Activated CD8-positive, alpha-beta memory T cell treated with anti-CD3 and anti-CD28 coated beads for 36 hours (primary cell): ENCODE measurements at regions not wholly inside any gene's neighbourhood (a gene's known extent, or its start where the extent isn't known, plus 50 kb on each side); places are given as distances from the start of the nearest gene placed in this dataset.
"Not testable (repeated sequence)": the region's sequence is repeated elsewhere in the genome, so short reads cannot be mapped to it uniquely, and the experiment has no call there.

ENCODE experiments used
- CTCF ChIA-PET: fragments of 350-600 bp; sonication (Branson Sonifier 250); formaldehyde crosslinking; loops from one replicate; lab custom pipeline; 2021; ENCODE audit warnings: antibody characterized with exemption; lab: Charles Lee
- POLR2A ChIA-PET: fragments of 350-600 bp; sonication (Branson Sonifier 250); formaldehyde crosslinking; loops from one replicate; lab custom pipeline; 2021; ENCODE audit warnings: antibody characterized with exemption; lab: Charles Lee

DNA sequence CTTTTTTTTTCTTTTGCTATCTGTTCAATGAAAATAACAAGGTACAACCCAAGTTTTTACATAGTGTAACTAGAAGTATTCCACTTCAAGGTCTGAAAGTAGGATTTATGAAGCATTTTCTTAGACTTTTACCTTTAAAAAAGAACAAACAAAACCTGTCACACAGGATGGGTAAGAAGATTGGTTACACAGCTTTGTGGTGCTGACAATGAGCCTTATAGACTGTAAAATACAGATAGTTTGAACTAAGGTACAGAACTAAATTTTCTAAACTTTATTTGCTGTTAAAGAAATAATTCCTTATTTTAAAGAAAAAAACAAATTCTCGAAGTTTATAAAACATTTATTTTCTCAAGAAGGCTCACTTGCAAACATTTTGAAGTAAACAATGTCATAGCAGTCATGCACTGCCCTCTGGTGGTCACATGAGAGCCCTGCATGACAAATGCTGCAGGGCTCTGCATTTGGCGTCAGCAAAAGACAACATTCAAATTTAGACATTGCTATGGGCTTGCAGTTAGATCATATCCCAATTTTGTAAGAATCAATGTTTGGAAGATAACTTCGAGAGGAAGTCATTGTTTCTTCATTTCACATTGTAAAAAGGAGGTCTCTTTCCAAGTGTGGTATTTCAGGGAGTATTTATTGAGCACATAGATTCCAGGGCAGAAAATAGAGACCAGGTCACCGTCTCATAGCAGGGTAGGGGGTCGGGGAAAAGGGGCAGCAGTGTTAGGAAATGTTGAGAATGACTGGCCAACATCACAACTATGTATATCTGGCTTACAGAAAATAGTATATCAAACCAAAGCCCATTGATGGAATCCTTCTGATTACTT, 115.3 kb upstream of the FMN2 start:
- CTCF ChIA-PET: interaction anchor here (1.0 kb wide), 1 partner anchor 25 kb away, joined by 3 read pairs; no protein-coding TSS in a partner anchor
- POLR2A ChIA-PET: no interaction called here

DNA sequence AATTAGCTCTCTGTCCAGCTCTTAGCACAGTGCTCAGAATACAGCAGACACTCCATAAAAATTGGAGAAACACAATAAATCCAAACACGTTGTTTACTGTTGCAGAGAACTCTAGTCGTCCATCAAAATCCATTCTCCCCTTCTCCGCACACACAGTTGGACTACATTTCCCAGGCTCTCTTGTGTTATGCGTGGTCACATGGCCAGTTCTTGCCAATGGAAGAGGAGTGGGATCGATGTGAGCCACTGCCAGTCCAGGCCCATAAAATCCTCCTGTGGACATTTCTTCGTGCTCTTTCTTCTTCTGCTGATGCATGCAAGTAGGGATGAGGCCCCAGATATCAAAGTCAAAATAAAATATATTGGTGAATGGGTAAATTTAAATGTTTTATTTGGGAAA, 114.3 kb upstream of the FMN2 start:
- CTCF ChIA-PET: no interaction called here
- POLR2A ChIA-PET: no interaction called here

DNA sequence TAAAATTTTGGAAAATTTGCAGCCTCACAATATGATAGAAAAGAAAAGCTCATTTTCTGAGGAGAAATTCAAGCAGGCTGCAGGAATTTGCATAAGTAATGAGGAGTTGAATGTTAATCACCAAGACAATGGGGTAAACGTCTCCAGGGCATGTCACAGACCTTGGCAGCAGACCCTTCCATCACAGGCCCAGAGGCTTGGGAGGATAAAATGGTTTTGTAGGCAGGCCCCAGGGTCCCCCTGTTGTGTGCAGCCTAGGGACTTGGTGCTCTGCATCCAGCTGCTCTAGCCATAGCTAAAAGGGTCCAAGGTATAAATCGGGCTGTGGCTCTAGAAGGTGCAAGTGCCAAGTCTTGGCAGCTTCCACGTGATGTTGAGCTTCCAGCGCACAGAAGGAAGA, 112.2 kb upstream of the FMN2 start:
- ChIA-PET CTCF (no interaction called here), POLR2A (no interaction called here)

DNA sequence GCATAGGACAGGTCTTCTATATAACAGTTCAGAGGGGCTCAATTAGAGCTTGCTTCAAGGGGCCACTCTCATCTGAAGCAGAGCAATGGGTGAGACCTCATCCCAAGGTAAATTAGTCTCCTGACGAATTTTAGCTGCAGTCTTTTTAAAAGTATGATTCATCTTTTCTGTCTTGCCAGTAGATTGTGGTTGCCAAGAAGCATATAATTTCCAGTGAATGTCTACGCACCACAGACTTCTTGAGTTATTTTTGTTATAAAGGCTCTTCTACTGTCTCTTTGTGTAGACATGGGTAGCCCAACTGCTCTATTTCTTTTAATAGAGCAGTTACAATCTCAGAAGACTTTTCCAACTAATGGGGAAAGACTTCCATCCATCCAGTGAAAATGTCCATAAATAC, 108.9 kb upstream of the FMN2 start:
- POLR2A ChIA-PET: no interaction called here
- CTCF ChIA-PET: no interaction called here

DNA sequence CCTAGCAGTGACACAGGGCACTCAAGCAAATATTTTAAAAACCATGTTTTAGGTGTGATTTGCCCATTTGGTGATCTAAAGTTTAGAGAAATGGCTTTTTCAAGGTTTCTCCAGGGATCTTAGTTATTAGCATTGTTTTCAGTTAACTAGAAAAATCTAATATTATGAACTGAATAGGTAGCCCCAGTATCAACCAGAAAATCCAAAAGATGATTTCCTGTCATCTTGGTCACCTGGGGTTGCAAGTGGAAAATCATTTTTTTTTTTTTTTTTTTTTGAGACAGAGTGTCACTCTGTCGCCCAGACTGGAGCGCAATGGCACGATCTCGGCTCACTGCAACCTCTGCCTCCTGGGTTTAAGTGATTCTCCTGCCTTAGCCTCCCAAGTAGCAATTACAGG, 106.6 kb upstream of the FMN2 start:
- ChIA-PET CTCF (no interaction called here), POLR2A (no interaction called here)

DNA sequence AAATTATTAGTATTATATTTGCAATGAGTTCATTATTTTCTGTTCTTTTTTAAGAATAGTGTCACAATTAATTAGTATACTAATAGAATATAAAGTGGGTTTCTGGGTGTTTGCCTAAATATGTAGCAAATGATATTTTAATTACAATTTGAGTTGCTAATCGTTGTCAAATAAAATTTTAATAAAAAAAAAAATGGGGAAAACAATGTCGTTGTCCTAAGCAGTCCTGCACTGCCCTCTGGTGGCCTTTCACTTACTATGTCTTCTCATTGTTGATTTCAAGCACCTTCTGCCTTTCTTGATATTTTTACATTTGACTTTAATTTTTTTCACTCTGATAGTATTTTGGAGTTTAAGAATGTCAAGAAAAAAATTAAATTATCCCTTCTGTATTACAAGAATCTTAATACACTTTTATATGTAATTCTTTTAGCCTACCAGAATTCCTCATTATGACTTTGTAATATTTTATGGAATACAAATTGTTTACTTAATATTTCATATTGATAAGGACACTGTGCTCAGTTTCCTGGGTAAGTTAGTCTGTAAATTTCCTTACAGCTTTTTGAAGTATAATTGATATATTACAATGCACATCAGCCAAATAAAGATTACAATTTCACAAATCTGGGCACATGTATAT, 104.5 kb upstream of the FMN2 start:
- CTCF ChIA-PET: no interaction called here

DNA sequence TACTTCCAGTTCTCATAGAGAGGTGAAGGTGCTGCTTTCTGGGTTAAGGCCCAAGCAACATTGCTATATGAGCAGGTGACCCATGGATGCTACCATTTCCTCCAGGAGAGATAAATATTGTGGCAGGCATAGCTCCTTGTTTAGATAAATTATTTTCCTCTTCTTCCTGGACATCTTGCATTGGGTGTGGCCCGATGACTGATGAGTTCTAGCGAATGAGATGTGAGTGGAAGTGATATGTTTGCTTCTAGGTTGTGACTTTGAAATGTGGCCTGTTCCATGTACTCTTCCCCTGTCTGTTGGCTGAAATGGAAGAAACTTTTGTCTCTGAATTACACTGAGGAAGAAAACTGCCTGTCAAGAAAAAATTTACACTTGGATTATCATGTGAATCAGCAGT, 101.7 kb upstream of the FMN2 start:
- ChIA-PET POLR2A (no interaction called here), CTCF (no interaction called here)

More for the DNA sequence above, 104.5 kb upstream of the FMN2 start:
- POLR2A ChIA-PET: no interaction called here

DNA sequence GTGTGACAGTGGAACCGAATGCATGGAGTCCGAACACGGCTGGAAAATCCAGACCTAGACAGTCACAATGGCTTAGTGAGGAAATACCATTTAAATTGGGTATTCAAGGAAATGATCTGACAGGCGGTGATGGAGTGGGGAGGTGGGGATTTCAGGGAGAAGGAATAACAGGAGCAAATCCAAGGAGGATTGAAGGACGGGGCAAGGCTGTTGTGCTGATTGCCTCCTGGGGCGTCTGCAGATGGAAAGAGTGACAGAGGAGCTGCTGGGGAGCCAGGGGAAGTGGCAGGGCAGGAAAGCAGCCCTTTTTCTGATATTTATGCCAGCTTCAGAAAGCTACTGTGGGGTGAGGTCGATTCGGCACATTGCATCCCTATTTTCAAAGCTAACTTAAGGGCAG, 99.1 kb upstream of the FMN2 start:
- CTCF ChIA-PET, POLR2A ChIA-PET: not testable (repeated sequence)

DNA sequence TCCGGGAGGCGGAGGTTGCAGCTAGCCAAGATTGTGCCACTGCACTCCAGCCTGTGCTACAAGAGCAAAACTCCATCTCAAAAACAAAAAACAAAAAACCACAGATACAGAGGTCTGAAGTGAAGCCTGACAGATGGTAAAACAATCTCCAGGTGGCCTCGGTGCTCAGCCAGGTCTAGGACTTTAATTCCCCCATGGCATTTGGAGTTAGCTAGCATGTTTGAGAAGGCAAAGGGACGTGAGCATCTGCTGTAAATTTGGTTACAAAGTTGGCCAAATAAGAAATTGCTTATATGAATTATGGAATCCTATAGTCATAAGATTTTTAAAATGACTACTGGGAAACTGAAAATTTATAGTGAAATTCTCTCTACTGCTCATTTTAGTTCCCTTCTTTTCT, 98.3 kb upstream of the FMN2 start:
- POLR2A ChIA-PET: no interaction called here
- CTCF ChIA-PET: no interaction called here

DNA sequence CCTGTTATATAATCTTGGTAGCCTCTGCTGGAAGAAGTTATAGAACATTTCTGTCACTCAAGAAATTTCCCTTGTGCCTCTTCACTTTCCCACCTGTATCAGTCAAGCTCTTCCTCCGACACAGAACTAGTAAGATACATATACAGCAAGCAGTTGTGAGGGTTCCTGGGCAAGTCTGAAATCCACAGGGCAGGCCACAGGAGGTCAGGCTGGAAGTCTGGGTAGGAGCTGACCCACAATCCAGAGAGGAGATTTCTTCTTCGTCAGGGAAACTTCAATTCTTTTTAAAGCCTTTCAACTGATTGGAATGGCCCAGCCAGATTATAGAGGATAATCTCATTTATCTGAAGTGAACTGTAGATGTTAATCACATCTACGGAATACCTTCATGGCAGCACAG, 96.4 kb upstream of the FMN2 start:
- CTCF ChIA-PET: no interaction called here
- POLR2A ChIA-PET: no interaction called here

DNA sequence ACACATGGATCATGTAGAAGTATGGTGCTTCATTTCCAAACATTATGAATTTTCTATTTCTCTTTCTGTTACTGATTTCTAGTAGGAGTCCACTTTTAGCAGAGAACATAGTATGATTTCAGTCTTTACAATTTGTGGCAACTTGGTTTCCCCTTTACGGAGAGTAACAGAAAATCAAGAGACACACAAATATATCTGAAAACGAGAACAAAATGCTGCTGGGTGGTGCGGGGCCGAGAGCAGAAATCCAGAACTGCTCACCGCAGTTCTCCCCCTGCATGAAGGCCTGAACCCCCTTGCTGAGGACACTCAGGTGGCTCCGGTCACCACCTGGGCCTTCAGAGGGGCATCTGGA, 94.5 kb upstream of the FMN2 start:
- ChIA-PET CTCF (no interaction called here), POLR2A (no interaction called here)

DNA sequence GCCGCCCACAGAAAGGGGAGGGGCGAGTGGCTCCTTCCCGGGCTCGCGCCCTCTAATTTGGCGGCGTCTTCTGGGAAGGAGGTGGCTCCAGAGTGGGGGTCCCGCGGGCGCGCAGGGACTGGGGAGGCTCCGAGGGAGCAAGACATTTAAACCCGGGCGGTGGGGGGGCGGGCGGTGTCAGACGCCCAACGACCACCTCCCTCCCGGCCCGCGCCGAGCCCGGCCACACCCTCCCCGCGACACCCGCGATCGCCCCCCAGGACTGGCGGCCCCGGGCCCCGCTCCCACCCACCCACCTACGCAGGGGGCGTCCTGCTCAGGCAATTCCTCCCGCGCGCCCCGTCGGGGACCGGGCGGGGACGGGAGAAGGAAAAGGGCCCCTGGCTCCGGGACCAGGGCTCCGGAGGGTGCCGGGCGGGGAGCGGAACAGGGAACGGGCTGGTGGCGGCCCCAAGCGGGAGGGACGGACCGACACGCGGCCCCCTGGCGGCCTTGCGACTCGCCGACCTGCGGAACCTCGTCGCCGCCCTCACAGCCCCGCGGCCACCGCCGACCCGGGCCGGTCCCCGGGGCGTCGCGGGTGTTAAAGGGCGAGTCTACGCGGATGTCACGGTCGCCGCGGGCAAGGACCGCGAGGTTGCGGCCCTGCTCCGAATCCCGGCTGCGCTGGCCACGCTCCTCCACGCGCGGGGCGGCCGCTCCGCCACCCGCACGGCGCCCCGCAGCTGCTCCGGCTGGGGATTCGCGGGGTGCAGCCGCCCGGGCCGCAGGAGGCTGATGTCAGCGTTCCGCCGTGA, 94.0 kb upstream of the FMN2 start:
- ChIA-PET POLR2A (no interaction called here), CTCF (no interaction called here)

DNA sequence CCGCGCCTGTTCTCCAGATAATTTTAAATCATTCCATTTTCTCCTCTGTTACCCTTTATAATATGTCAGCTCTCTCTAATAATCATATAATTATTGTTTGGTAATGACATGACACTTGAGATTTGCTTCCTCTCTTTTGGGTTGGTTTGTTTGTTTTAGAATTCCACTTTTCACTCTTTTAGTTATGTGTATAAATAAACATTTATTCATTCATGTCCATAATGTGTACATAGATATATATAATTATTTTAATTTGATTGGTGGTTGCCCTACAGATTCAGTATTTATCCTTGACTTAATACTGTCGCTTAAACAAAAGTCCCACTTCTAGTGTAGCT, 93.4 kb upstream of the FMN2 start:
- POLR2A ChIA-PET: no interaction called here
- CTCF ChIA-PET: no interaction called here

DNA sequence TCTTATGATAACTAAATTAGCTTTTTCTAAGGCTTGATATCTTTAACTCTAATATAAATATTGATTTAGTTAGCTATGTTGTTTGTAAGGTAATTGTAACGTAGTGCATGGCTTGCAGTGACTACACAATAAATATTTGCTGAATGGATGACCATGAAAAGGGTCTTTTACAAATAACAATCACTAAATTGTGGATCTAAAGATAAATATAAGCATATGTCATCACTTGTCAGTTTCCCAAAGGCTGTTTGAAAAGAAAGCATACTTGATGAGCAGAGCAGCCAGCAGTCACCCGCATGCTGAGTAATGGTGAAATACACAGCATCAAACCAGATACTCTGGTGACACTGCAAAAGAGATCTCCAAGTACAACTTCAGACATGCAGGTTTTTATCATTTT, 92.5 kb upstream of the FMN2 start:
- POLR2A ChIA-PET: no interaction called here
- CTCF ChIA-PET: no interaction called here

DNA sequence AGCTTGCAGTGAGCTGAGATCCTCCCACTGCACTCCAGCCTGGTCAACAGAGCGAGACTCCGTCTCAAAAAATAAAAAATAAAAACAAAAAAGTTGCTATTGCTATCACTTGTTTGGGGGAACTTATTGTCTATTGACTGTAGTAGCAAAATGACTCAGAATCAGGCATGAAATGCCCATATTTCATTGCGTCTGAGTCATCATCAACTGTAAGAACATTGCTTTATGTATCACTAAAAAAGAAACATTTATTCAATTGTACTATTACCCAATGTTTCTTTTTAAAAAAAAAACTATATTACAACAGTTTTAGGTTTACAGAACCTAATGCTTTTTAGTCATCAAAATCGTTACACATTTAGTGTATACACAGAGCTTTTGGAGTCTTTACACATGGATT, 91.0 kb upstream of the FMN2 start:
- CTCF ChIA-PET: no interaction called here
- POLR2A ChIA-PET: no interaction called here

DNA sequence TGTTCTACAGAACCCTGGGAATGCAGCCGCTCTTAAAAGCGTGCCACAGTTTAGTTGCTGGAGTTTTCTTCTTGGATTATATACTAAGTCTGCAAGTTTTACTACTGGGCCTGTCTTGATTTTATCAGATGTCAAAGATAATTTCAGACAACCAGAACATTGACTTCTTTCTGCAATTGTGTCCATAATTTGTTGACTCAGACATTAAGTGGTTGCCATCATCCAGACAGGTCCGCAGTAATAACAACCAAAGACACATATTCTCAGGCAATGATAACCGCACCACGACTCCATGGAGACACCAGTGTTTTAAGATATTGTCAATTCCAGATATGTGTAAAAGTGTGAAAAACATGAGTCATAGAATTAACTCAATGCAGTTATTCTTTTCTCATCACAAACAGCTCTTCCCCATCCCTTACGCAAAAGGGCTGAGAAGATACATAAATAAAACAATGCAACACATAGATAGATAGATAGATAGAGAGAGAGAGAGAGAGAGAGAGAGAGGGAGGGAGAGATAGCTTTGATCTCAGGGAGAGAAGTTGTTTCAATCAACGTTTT, 90.4 kb upstream of the FMN2 start:
- ChIA-PET POLR2A (no interaction called here), CTCF (no interaction called here)

DNA sequence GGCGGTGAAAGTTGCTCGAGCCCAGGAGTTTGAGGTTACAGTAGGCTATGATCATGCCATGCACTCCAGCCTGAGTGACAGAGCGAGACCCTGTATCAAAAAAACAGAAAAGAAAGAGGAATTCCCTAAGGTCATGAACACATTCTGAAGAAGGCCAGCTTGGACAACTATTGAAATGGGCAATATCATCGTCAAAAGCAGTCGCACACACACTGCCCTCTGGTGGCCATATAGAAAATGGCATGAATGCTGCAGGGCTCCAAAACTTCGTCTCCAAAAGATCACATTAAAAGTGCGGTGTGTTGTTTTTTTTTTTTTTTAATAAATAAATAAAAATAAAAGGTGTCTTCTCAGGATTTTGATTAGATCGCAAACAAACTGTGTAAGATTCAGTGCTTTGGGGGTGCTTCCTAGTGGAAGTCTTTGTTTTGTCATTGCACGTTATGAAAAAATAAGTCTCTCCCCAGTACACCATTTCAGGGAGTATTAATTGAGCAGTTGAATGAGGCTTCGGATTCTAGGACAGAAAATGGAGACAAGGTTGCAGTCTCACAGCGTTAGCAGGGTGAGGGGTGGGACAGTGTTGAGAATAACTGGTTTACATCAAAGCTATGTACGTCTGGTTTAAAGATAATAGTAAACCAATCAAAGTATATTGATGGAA, 87.5 kb upstream of the FMN2 start:
- ChIA-PET CTCF (interaction anchor here (0.7 kb wide), 1 partner anchor 874 kb away, joined by 4 read pairs; no protein-coding TSS in a partner anchor), POLR2A (no interaction called here)

DNA sequence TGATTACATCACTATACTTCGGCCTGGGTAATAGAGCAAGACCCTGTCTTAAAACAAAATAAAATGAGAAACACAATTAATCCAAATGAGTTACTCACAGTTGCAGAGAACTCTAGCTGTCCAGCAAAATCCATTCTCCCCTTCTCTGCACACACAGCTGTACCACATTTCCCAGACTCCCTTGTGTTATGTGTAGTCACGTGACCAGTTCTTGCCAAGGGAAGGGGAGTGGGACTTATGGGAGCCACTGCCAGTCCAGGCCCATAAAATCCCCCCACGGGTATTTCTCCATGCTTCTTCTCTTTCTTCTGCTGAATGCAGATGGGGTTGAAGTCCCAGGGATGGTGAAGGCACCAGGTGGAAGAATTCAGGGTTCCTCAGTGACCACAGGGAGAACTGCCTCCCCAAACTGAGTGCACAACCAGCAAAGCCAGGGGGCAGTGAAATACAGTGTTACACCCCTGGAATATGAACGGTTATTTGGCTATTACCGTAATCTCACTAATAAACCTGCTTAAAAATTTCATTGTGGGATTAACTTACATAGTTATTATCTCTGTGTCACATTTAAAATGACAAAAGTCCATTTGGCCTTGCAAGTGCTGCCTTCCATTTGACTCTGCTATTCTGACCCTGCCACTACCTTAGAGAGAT, 85.6 kb upstream of the FMN2 start:
- POLR2A ChIA-PET: no interaction called here
- CTCF ChIA-PET: interaction anchor here (0.9 kb wide), 1 partner anchor 53 kb away, joined by 3 read pairs; no protein-coding TSS in a partner anchor

DNA sequence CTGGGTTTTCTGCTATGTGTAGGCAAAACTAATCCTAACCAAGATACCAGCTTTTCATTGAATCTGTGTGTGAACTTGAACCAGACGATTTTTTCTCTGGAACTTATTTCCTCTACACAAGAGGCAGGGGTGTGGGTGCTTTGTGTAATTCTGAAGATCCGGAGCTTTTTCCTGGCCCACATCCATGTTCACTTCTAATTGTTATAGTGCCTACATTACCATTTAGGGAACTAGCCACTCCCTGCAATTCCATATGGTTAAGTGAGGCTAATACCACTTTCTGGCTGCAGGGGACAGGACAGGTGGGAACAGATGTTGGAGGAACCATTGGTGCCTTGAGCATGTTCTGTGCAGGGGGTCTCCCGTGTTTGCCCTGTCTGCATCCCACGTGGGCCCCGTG, 83.4 kb upstream of the FMN2 start:
- ChIA-PET POLR2A (no interaction called here), CTCF (no interaction called here)
